Urinary bladder (tissue), 3 donors: ENCODE measurements at regions not wholly inside any gene's neighbourhood (a gene's known extent, or its start where the extent isn't known, plus 50 kb on each side); places are given as distances from the start of the nearest gene placed in this dataset.

ENCODE experiments used
- DNase-seq: peaks from one replicate; pipeline ENCODE4 v3.0.0-alpha.2; 2015; ENCODE audit errors: extremely low spot score
- H3K27ac ChIP-seq: one replicate; pipeline ENCODE4 v1.5.1; 2013; ENCODE audit warnings: low read depth, mild to moderate bottlenecking, moderate library complexity
- H3K36me3 ChIP-seq: one replicate; pipeline ENCODE4 v1.6.1; 2013; ENCODE audit warnings: mild to moderate bottlenecking, moderate library complexity; ENCODE audit not compliant: insufficient read depth
- H3K4me1 ChIP-seq: one replicate; pipeline ENCODE4 v1.6.1; 2013; ENCODE audit warnings: mild to moderate bottlenecking, moderate library complexity; ENCODE audit not compliant: insufficient read depth
- H3K4me3 ChIP-seq: one replicate; pipeline ENCODE4 v1.5.1; 2013; ENCODE audit warnings: low read depth, low read length
- WGBS: extraction: QIAGEN DNeasy Blood & Tissue Kit; methylation state at CpG from one replicate; pipeline ENCODE4 v1.1.7; 2013; 5-methylcytosine and 5-hydroxymethylcytosine counted together
- donor health status: healthy with polysubstance abuse.
- donor health status: healthy.

GRCh38 chr11:69959461-69959860 lies 118.7 kb upstream of the ANO1 start:
- DNase-seq, result no peak
- H3K4me1 ChIP-seq, result no peaks in the 10 kb centered on the region
- 94% methylated on average over 8 of the region's 8 CpGs for WGBS

DNA sequence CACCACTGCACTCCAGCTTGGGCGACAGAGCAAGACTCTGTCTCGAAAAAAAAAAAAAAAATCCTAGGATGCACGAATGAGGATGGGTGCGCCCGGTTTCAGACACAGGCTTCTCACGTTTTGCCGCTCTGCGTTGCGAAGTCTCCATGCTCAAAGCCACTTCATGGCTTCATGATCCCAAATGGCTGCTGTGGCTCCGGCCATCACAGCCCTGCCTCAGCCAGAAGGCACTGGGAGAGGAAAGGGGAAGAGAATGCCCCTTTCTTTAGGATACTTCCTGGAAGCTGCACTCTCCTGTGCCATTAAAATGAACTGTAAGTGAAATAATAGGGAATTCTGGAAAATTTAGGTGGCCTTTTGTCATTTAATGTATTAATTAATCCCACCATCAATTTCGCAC lies 116.4 kb upstream of the ANO1 start:
- no peaks in the 10 kb centered on the region for H3K36me3 ChIP-seq
- 94% methylated on average over 11 of the region's 11 CpGs for WGBS
- no peak overlapping the region for H3K4me3 ChIP-seq
- no peaks in the 10 kb centered on the region for H3K4me1 ChIP-seq
- no peak for DNase-seq
- no peak overlapping the region for H3K27ac ChIP-seq

More at GRCh38 chr11:69959461-69959860, 118.7 kb upstream of the ANO1 start:
- Histone ChIP-seq H3K36me3 (no peaks in the 10 kb centered on the region), H3K4me3 (no peak overlapping the region), H3K27ac (no peak overlapping the region)

- no peak for DNase-seq
- 74% methylated on average over 9 of the region's 9 CpGs for WGBS
- no peak overlapping the region for H3K27ac ChIP-seq
Measured at GRCh38 chr11:69962152-69962551, 116.0 kb upstream of the ANO1 start.

DNA sequence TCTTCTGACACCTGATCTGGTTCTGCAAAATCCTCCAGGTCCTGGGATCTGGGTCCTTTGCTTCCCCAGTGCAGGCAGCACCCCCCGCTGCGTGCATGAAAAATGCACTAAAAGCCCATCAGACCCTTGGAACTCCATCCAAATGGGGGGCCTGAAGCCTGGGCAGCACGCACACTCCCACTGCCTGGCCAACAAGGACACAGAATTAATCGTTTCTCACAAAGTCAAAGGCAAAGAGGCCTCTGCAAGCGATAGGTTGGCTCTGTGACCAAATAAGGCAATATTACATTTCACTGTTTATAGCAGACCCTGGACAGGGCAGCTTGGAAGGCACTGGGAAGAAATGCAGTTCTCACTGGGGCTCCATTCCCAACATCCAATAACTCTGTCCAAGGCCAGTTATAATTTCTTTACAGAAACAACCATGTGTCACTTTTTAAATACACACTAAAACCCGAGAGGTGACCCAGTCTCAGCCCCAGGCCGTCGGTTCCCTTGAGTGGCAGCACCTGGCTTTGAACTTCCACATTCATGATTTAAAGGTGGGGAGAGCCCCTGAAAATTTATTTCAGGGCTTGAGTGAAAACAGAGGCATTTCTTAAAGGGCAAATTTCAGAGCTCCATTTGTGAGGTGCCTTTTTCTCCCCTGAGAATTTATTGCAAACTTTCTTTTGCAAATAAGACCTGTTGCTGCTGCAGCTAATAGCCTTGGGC lies 114.4 kb upstream of the ANO1 start:
- no peak for DNase-seq
- 36% methylated on average over 8 of the region's 8 CpGs for WGBS
- no peak overlapping the region for H3K27ac ChIP-seq
- no peaks in the 10 kb centered on the region for H3K36me3 ChIP-seq
- no peaks in the 10 kb centered on the region for H3K4me1 ChIP-seq
- H3K4me3 ChIP-seq, result no peak overlapping the region

More at GRCh38 chr11:69962152-69962551, 116.0 kb upstream of the ANO1 start:
- no peaks in the 10 kb centered on the region for H3K36me3 ChIP-seq
- H3K4me1 ChIP-seq, result no peaks in the 10 kb centered on the region
- no peak overlapping the region for H3K4me3 ChIP-seq

DNA sequence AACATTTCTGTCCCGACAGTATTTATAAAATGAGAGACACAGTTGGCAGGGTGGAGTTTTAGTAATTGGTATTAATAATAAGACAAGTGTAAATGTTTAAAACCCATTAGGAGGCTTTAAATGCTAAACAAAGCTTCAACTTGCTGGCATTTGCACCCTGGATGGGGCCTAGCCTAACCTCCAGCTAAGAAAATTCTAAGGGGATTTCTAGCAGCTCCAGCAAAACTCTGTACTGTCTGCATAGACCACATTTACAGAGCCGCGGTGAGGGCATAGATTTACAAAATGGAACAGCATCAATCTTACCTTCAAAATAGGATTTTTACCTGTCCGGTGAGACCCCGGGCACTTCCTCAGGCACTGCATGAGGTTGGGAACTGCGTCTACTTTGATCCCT lies 113.9 kb upstream of the ANO1 start:
- H3K4me3 ChIP-seq, result no peak overlapping the region
- WGBS, result 69% methylated on average over 6 of the region's 6 CpGs
- H3K36me3 ChIP-seq, result no peaks in the 10 kb centered on the region
- DNase-seq, result no peak
- no peak overlapping the region for H3K27ac ChIP-seq
- no peaks in the 10 kb centered on the region for H3K4me1 ChIP-seq

DNA sequence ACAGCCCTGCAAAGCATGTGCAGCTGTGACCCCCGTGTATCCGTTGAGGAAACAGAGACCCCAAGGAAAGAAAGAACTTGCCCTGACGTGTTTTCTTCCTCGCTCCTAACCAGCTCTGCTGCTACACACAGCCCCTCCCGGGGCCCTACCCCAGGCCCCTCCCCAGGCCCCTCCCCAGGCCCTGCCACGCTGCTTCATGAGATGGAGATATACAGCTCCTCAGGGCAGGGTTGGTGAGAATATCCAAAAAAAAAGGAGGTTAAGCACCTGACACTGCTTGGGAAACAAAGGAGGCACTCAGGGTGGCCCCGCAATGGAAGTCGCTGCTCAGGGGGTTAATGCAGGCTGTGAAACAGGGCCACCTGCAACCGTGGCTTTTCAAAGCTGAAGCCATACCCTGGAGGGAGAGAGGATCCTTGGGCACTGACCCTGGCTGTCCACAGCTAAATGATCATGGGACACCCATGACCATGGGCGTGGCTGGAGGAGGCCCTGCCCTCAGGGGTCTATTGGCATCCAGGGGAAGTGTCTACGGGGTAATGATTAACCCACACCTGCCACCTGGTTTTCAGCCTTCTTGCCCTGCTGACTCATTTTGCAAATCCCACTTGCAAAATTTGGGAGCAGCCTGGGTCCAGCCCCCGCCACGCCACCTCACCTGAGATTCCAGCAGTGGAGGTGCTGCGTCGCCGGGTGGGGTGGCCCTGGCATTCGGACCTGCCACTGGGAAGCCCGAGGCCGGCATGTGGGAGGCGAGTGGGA lies 112.1 kb upstream of the ANO1 start:
- no peak for DNase-seq
- no peak overlapping the region for H3K4me3 ChIP-seq
- 84% methylated on average over 20 of the region's 20 CpGs for WGBS
- no peaks in the 10 kb centered on the region for H3K4me1 ChIP-seq
- no peak overlapping the region for H3K27ac ChIP-seq
- no peaks in the 10 kb centered on the region for H3K36me3 ChIP-seq

DNA sequence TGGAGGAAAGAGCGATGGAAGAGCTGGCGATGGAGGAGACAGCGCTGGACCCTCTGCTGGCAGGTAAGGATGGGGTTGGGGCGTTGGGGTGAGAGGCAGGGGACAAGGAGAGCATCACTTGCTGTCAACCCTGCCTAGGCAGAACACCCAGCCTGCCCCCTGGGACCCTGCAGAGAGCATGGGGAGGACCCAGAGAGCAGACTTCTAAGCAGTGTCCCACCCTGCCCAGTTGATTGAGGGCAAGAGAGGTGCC lies 111.6 kb upstream of the ANO1 start:
- 94% methylated on average over 4 of the region's 4 CpGs for WGBS
- Histone ChIP-seq H3K36me3 (no peaks in the 10 kb centered on the region), H3K4me3 (no peak overlapping the region), H3K4me1 (no peaks in the 10 kb centered on the region), H3K27ac (no peak overlapping the region)
- DNase-seq, result no peak

GRCh38 chr11:69966910-69967483 lies 111.1 kb upstream of the ANO1 start:
- DNase-seq, result no peak
- Histone ChIP-seq H3K27ac (no peak overlapping the region), H3K4me3 (no peak overlapping the region), H3K4me1 (no peaks in the 10 kb centered on the region), H3K36me3 (no peaks in the 10 kb centered on the region)
- 92% methylated on average over 25 of the region's 25 CpGs for WGBS

- Histone ChIP-seq H3K36me3 (no peaks in the 10 kb centered on the region), H3K27ac (no peak overlapping the region), H3K4me1 (no peaks in the 10 kb centered on the region), H3K4me3 (no peak overlapping the region)
- WGBS, result 91% methylated on average over 6 of the region's 6 CpGs
- DNase-seq, result no peak
Measured at GRCh38 chr11:69967484-69967883, 110.6 kb upstream of the ANO1 start.

- Histone ChIP-seq H3K27ac (no peak overlapping the region), H3K4me1 (no peaks in the 10 kb centered on the region), H3K4me3 (no peak overlapping the region), H3K36me3 (no peaks in the 10 kb centered on the region)
- no peak for DNase-seq
- 70% methylated on average over 24 of the region's 24 CpGs for WGBS
Measured at GRCh38 chr11:69968396-69969347, 109.4 kb upstream of the ANO1 start.

- DNase-seq, result no peak
Measured at GRCh38 chr11:69969890-69970784, 108.0 kb upstream of the ANO1 start.

DNA sequence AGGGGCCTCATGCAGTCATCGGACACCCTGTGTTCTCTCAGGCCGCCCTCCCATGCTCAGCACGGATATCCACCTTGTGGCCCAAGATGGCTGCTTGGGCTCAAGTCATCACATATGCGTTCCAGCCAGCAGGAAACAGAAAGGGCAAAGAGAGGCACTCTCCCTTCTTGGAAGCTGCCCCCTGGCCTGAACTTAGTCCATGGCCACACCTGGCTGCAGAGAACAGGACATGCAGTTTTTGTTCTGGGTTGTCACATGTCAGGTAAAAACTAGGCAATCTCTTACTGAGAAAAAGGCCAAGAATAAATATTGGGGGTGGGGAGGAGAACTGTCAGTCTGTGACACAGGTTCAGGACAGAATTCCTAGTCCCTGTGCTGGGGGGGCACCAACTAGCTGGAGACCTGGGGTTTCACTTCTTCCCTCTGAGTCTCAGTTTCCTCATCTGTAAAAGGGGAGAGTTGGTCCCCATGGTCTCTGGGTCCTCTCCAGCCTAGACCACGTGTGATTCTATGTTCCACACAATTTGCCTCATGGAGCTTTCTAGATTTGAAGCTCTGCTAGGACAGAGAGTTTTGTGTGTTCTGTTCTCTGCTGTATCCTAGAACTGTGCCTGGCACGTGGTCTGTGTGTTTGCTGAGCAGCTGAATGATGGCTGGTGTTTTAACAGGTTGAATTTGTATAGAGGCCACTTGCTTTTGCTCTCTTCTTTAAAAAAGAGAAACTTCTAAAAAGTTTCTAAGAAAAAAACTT lies 107.2 kb upstream of the ANO1 start:
- WGBS, result 94% methylated on average over 6 of the region's 6 CpGs
- Histone ChIP-seq H3K4me3 (no peak overlapping the region), H3K36me3 (no peaks in the 10 kb centered on the region), H3K27ac (no peak overlapping the region), H3K4me1 (no peaks in the 10 kb centered on the region)
- no peak for DNase-seq

More at GRCh38 chr11:69969890-69970784, 108.0 kb upstream of the ANO1 start:
- H3K36me3 ChIP-seq, result no peaks in the 10 kb centered on the region
- H3K4me3 ChIP-seq, result no peak overlapping the region
- 61% methylated on average over 21 of the region's 21 CpGs for WGBS
- H3K4me1 ChIP-seq, result no peaks in the 10 kb centered on the region
- H3K27ac ChIP-seq, result no peak overlapping the region
